Psoas muscle (tissue), 7 donors: ENCODE measurements at regions not wholly inside any gene's neighbourhood (a gene's known extent, or its start where the extent isn't known, plus 50 kb on each side); places are given as distances from the start of the nearest gene placed in this dataset.

Source experiments
- ATAC-seq, 4 donors: fragments of 200-7000 bp; cut with Tn5 transposase; one replicate each; pipeline ENCODE4 v1.9.1; 2020; ENCODE audit warnings: moderate library complexity in 3 of 4, mild to moderate bottlenecking in 2 of 4
- DNase-seq, 2 donors: peaks; one replicate each; pipeline ENCODE4 v3.0.0-alpha.2; 2020
- H3K27ac ChIP-seq: fragments of 200-600 bp; one replicate; pipeline ENCODE4 v1.8.0; 2022
- H3K27me3 ChIP-seq, 3 donors: fragments of 200-600 bp in 1 of 3; one replicate each; pipeline versions ENCODE4 v1.6.1 to v1.8.0; 2013 to 2022; ENCODE audit warnings: low read length in 2 of 3, mild to moderate bottlenecking in 2 of 3, moderate library complexity in 1 of 3; ENCODE audit not compliant: insufficient read depth in 3 of 3
- H3K36me3 ChIP-seq, 2 donors: fragments of 200-600 bp in 1 of 2; one replicate each; pipeline versions ENCODE4 v1.6.1 to v1.8.0; 2013 to 2022; ENCODE audit warnings: low read depth in 1 of 2, mild to moderate bottlenecking in 1 of 2, moderate library complexity in 1 of 2; ENCODE audit not compliant: insufficient read depth in 1 of 2
- H3K4me1 ChIP-seq: fragments of 200-600 bp; one replicate; pipeline ENCODE4 v1.8.0; 2022
- H3K4me3 ChIP-seq: fragments of 200-600 bp; one replicate; pipeline ENCODE4 v1.8.0; 2022; ENCODE audit warnings: mild to moderate bottlenecking
- H3K9me3 ChIP-seq: fragments of 200-600 bp; one replicate; pipeline ENCODE4 v1.8.0; 2022
- WGBS, 3 donors: extraction: QIAGEN DNeasy Blood & Tissue Kit; methylation state at CpG; one replicate each; pipeline versions ENCODE4 v1.1.6 to v1.1.7; 2013; 5-methylcytosine and 5-hydroxymethylcytosine counted together
- intact Hi-C, 2 donors: fragments of 100-400 bp; cut with DNase I; formaldehyde crosslinking; loops; one replicate each; pipeline versions ENCODE4 v1.11.0 to v1.14.2; 2022
- TF ChIP-seq, protein P1 (sequence below): fragments of 200-600 bp; IDR thresholded peaks from one replicate; pipeline ENCODE4 v1.8.0; 2022; ENCODE audit warnings: antibody characterized with exemption
- donor health status: healthy with polysubstance abuse.
- donor health status: DM: no; HTN: no; CAD: no; lungs with moderate emphysema.
- donor health status: Bipolar disorder and iron deficiency.
- donor health status: healthy.
- donor health status: DM: yes; HTN: yes; CAD: no.
- donor health status: DM: no; HTN: no; CAD: no.
- donor health status: DM: yes; HTN: yes; CAD: no.

DNA sequence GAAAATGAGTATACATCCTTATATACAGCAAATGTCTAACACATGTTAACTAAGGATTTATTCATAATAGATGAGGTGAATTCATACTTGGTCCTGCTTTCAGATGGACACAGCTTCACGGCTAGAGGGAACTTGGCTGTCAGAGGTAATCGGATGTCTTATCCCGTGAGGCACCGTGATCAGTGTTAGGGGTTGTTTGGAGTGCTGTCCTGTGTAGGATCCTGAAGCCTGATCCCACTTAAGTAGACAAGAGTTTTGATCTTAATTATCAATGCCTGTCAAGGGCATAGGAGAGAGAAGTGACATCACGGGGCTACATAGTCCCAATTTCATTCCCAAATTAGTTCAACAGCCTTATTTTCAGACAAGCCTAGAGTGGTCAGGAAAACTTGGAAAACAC is 204.6 kb downstream of the RNF144A start:
- no peaks in the 10 kb centered on the region for H3K4me1 ChIP-seq
- H3K27me3 ChIP-seq: no peaks in the 10 kb centered on the region
- no peaks in the 10 kb centered on the region for H3K36me3 ChIP-seq
- H3K27ac ChIP-seq: no peak overlapping the region
- ATAC-seq (no peak), DNase-seq (no peak)
- no peak overlapping the region for H3K4me3 ChIP-seq
- WGBS, 3 donors: 76 to 83% (median 81%) methylated on average over 5 of the region's 5 CpGs
- TF ChIP-seq, protein P1, sequence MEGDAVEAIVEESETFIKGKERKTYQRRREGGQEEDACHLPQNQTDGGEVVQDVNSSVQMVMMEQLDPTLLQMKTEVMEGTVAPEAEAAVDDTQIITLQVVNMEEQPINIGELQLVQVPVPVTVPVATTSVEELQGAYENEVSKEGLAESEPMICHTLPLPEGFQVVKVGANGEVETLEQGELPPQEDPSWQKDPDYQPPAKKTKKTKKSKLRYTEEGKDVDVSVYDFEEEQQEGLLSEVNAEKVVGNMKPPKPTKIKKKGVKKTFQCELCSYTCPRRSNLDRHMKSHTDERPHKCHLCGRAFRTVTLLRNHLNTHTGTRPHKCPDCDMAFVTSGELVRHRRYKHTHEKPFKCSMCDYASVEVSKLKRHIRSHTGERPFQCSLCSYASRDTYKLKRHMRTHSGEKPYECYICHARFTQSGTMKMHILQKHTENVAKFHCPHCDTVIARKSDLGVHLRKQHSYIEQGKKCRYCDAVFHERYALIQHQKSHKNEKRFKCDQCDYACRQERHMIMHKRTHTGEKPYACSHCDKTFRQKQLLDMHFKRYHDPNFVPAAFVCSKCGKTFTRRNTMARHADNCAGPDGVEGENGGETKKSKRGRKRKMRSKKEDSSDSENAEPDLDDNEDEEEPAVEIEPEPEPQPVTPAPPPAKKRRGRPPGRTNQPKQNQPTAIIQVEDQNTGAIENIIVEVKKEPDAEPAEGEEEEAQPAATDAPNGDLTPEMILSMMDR: no peak
- H3K9me3 ChIP-seq: no peaks in the 10 kb centered on the region
- intact Hi-C loops: no loop called here

DNA sequence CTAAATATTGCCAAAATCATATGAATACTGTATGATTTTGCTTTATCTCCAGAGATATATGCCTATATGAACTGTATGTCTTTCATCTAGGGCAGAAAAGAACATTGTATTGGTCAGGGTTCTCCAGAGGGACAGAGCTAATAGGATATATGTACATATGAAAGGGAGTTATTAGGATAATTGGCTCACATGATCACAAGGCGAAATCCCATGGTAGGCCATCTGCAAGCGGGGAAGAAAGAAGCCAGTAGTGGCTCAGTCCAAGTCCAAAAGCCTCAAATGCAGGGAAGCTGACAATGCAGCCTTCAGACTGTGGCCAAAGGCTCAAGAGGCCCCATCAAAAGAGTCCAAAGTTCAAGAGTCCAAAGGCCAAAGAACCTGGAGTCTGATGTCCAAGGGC is 209.9 kb downstream of the RNF144A start:
- no peaks in the 10 kb centered on the region for H3K36me3 ChIP-seq
- DNase-seq: no peak
- H3K9me3 ChIP-seq: no peaks in the 10 kb centered on the region
- WGBS, 3 donors: 90 to 95% (median 94%) methylated on average over 2 of the region's 2 CpGs
- intact Hi-C loops: no loop called here
- H3K27me3 ChIP-seq: no peaks in the 10 kb centered on the region
- no peak for ATAC-seq
- H3K27ac ChIP-seq: no peak overlapping the region
- TF ChIP-seq, protein P1: no peak
- H3K4me3 ChIP-seq: no peak overlapping the region
- no peaks in the 10 kb centered on the region for H3K4me1 ChIP-seq

DNA sequence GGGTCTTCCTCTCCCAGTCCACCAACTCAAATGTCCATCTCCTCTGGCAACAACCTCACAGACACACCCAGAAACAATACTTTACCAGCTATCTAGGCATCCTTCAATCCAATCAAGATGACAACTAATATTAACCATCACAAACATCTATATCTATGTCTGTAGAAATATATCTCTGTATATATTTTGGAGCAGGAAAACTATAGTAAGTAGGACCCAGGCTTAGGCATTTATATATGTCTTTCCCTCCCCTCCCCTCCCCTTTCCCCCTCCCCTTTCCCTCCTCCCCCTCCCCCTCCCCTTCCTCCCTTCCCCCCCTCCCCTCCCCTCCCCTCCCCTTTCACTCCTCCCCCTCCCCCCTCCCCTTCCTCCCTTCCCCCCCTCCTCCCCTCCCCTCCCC is 210.5 kb downstream of the RNF144A start:
- no peaks in the 10 kb centered on the region for H3K27me3 ChIP-seq
- no peaks in the 10 kb centered on the region for H3K4me1 ChIP-seq
- H3K4me3 ChIP-seq: no peak overlapping the region
- ATAC-seq (no peak), DNase-seq (no peak)
- intact Hi-C loops: no loop called here
- H3K36me3 ChIP-seq: no peaks in the 10 kb centered on the region
- H3K27ac ChIP-seq: no peak overlapping the region
- TF ChIP-seq, protein P1: no peak
- H3K9me3 ChIP-seq: no peaks in the 10 kb centered on the region

DNA sequence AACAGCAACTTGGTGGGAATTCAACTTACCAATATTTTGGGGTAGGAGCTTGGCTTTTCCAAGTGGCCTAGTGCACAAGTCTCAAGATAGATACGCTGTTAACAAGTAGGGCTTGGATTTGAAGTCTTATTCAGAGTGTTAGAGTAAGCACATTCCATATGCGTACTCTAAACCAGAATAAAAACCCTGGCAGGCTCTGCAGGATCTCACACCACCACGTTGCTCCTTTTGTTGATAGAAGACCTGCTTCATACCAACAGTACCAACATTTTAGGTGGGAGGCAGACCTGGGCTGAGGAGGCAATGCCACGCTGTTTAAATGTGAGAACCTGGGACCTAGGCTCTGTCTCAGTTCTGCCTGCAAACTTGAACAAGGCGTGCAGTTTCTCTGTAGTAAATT is 214.0 kb downstream of the RNF144A start:
- TF ChIP-seq, protein P1: no peak
- no peak for DNase-seq
- Histone ChIP-seq H3K27me3 (no peaks in the 10 kb centered on the region), H3K9me3 (no peaks in the 10 kb centered on the region), H3K36me3 (no peaks in the 10 kb centered on the region), H3K27ac (no peak overlapping the region), H3K4me1 (no peaks in the 10 kb centered on the region), H3K4me3 (no peak overlapping the region)
- WGBS, 3 donors: 64 to 78% (median 65%) methylated on average over 5 of the region's 5 CpGs
- no peak for ATAC-seq
- intact Hi-C loops: no loop called here

DNA sequence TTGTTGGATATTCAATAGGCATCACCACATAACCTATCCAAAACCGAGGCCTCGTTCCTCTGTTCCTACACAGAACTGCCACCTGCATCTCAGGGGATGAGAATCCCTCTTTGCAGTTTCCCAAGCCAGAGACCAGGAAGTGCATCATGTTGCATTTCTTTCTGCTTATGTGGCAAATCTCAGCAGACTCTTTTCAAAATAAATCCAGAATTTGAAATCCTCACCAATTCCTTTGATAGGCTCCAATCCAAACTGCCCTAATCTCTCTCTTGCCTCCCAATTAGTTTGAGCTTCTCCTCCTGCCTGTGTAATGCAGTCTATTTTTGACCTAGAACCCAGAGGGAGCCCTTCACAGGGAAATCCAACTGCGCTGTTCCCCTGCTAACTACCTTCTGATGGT is 215.5 kb downstream of the RNF144A start:
- 92 to 96% (median 96%) methylated on average over 3 of the region's 3 CpGs for WGBS, 3 donors
- Histone ChIP-seq H3K4me1 (no peaks in the 10 kb centered on the region), H3K27me3 (no peaks in the 10 kb centered on the region), H3K4me3 (no peak overlapping the region), H3K27ac (no peak overlapping the region), H3K9me3 (no peaks in the 10 kb centered on the region), H3K36me3 (no peaks in the 10 kb centered on the region)
- no peak for ATAC-seq
- DNase-seq: no peak
- intact Hi-C loops: no loop called here
- TF ChIP-seq, protein P1: no peak
